K562 (cell line): ENCODE measurements at regions not wholly inside any gene's neighbourhood (a gene's known extent, or its start where the extent isn't known, plus 50 kb on each side); places are given as distances from the start of the nearest gene placed in this dataset.

Experiments used
- GATAD2B ChIP-seq: fragments of 450-650 bp; IDR thresholded peaks from 2 replicates; pipeline ENCODE4 v1.6.1; 2017; ENCODE audit warnings: mild to moderate bottlenecking, borderline replicate concordance
- YY1 ChIP-seq, 3 experiments: IDR thresholded peaks; 2 replicates each; pipeline ENCODE4 v1.6.1; 2011; ENCODE audit warnings: low read length in 2 of 3, mild to moderate bottlenecking in 2 of 3, moderate library complexity in 2 of 3, borderline replicate concordance in 1 of 3, control low read depth in 1 of 3, low read depth in 1 of 3; ENCODE audit not compliant: insufficient read depth in 3 of 3, insufficient replicate concordance in 2 of 3, control insufficient read depth in 1 of 3, insufficient read length in 1 of 3; ENCODE audit errors: extremely low read depth in 1 of 3
- ZBTB7A ChIP-seq: IDR thresholded peaks from 2 replicates; pipeline ENCODE4 v1.6.1; 2011; ENCODE audit warnings: low read depth, mild to moderate bottlenecking, low read length, moderate library complexity, borderline replicate concordance; ENCODE audit not compliant: control insufficient read depth
- TF ChIP-seq, protein P1 (sequence below): sonication (generic); formaldehyde crosslinking; IDR thresholded peaks from 2 replicates; pipeline ENCODE4 v1.8.0; 2023; ENCODE audit warnings: mild to moderate bottlenecking, missing genetic modification reagents
- TF ChIP-seq, protein P2 (sequence below): fragments of 450-650 bp; IDR thresholded peaks from 2 replicates; pipeline ENCODE4 v1.6.1; 2018; ENCODE audit not compliant: partially characterized antibody
- TF ChIP-seq, protein P3 (sequence below), 2 experiments: fragments of 450-650 bp in 1 of 2; sonication (generic) in 1 of 2; formaldehyde crosslinking in 1 of 2; IDR thresholded peaks in 1 of 2; conservative IDR thresholded peaks in 1 of 2; 2 replicates each; pipeline versions ENCODE4 v1.6.1 to v1.8.1; 2016 to 2023; ENCODE audit warnings: mild to moderate bottlenecking in 2 of 2, moderate library complexity in 2 of 2, inconsistent platforms in 1 of 2, missing genetic modification reagents in 1 of 2
- TF ChIP-seq, protein P4 (sequence below): fragments of 450-650 bp; IDR thresholded peaks from 2 replicates; pipeline ENCODE4 v1.6.1; 2016

DNA sequence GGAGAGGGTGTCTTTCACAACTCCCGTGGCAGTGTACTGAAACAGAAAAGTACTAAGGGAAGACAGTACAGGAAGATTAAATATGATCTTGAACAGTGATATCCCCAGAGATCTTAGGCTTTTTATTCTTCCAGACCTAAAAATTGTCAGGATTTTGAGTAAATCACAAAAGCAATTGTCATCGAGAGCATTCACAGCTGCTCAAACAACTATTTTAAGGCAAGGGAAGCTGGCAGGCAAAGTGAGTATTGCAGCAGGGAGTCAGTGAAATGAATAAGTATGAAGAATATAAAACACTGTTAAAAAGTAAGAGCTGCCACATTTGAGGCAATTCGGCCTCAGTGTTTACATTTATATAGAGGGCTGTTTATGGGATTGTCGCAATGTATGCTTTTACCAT is 479.0 kb downstream of the CAAP1 start:
- no peak for TF ChIP-seq ZBTB7A
- no peak for TF ChIP-seq GATAD2B
- TF ChIP-seq, protein P1, sequence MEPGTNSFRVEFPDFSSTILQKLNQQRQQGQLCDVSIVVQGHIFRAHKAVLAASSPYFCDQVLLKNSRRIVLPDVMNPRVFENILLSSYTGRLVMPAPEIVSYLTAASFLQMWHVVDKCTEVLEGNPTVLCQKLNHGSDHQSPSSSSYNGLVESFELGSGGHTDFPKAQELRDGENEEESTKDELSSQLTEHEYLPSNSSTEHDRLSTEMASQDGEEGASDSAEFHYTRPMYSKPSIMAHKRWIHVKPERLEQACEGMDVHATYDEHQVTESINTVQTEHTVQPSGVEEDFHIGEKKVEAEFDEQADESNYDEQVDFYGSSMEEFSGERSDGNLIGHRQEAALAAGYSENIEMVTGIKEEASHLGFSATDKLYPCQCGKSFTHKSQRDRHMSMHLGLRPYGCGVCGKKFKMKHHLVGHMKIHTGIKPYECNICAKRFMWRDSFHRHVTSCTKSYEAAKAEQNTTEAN (CRISPR knock-in tag) = no peak
- TF ChIP-seq, protein P2, sequence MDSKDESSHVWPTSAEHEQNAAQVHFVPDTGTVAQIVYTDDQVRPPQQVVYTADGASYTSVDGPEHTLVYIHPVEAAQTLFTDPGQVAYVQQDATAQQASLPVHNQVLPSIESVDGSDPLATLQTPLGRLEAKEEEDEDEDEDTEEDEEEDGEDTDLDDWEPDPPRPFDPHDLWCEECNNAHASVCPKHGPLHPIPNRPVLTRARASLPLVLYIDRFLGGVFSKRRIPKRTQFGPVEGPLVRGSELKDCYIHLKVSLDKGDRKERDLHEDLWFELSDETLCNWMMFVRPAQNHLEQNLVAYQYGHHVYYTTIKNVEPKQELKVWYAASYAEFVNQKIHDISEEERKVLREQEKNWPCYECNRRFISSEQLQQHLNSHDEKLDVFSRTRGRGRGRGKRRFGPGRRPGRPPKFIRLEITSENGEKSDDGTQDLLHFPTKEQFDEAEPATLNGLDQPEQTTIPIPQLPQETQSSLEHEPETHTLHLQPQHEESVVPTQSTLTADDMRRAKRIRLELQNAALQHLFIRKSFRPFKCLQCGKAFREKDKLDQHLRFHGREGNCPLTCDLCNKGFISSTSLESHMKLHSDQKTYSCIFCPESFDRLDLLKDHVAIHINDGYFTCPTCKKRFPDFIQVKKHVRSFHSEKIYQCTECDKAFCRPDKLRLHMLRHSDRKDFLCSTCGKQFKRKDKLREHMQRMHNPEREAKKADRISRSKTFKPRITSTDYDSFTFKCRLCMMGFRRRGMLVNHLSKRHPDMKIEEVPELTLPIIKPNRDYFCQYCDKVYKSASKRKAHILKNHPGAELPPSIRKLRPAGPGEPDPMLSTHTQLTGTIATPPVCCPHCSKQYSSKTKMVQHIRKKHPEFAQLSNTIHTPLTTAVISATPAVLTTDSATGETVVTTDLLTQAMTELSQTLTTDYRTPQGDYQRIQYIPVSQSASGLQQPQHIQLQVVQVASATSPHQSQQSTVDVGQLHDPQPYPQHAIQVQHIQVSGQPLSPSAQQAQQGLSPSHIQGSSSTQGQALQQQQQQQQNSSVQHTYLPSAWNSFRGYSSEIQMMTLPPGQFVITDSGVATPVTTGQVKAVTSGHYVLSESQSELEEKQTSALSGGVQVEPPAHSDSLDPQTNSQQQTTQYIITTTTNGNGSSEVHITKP = no peak
- no peak for TF ChIP-seq YY1 (IDR thresholded peaks at IDR 0.05; ENCODE audit: borderline replicate concordance in 1 of 3, control insufficient read depth in 1 of 3, extremely low read depth in 1 of 3, insufficient read depth in 3 of 3, insufficient read length in 1 of 3, insufficient replicate concordance in 2 of 3, low read depth in 1 of 3, low read length in 2 of 3)
- TF ChIP-seq, protein P3, sequence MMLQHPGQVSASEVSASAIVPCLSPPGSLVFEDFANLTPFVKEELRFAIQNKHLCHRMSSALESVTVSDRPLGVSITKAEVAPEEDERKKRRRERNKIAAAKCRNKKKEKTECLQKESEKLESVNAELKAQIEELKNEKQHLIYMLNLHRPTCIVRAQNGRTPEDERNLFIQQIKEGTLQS (IDR thresholded peaks at IDR 0.05) = no peak
- TF ChIP-seq, protein P3 (CRISPR knock-in tag; conservative IDR thresholded peaks at IDR 0.05) = no peak
- TF ChIP-seq, protein P4, sequence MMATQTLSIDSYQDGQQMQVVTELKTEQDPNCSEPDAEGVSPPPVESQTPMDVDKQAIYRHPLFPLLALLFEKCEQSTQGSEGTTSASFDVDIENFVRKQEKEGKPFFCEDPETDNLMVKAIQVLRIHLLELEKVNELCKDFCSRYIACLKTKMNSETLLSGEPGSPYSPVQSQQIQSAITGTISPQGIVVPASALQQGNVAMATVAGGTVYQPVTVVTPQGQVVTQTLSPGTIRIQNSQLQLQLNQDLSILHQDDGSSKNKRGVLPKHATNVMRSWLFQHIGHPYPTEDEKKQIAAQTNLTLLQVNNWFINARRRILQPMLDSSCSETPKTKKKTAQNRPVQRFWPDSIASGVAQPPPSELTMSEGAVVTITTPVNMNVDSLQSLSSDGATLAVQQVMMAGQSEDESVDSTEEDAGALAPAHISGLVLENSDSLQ = no peak
